HepG2 (cell line): ENCODE measurements at regions not wholly inside any gene's neighbourhood (a gene's known extent, or its start where the extent isn't known, plus 50 kb on each side); places are given as distances from the start of the nearest gene placed in this dataset.

ENCODE experiments used
- ATAC-seq: fragments of 200-7000 bp; cut with Tn5 transposase; 3 replicates; pipeline ENCODE4 v1.9.1; 2020; ENCODE audit warnings: mild to moderate bottlenecking, moderate library complexity
- BruUV-seq: library from RNA; stranded (reverse); fragments of 400-500 nt; replicated peaks from 2 replicates; lab custom pipeline; 2021; lab: Mats Ljungman, UMichigan
- CTCF ChIA-PET: fragments of 300-600 bp; formaldehyde crosslinking; extraction: SDS; loops from one replicate; lab custom pipeline; 2021; ENCODE audit warnings: low total read pairs, inconsistent platforms, low intra/inter-chr PET ratio; lab: Yijun Ruan, JAX
- POLR2A ChIA-PET: fragments of 350-600 bp; sonication (Branson Sonifier 250); formaldehyde crosslinking; loops from one replicate; lab custom pipeline; 2020; ENCODE audit warnings: antibody characterized with exemption, inconsistent platforms; lab: Yijun Ruan, JAX
- DNase-seq: peaks from one replicate; pipeline ENCODE4 v3.0.0-alpha.2; 2015; ENCODE audit warnings: low spot score
- FAIRE-seq: peaks from 3 replicates; lab custom pipeline; 2011; peaks lifted over from hg19 to GRCh38; lab: Jason Lieb, UNC
- H2AFZ ChIP-seq: one replicate; pipeline ENCODE4 v1.6.1; 2011; ENCODE audit warnings: low read length, inconsistent platforms
- H3K27ac ChIP-seq: fragments of 300-600 bp; 3 replicates; pipeline ENCODE4 v1.8.0; 2011; ENCODE audit warnings: mixed run types, mild to moderate bottlenecking, mixed read lengths, low read length, inconsistent platforms; ENCODE audit not compliant: insufficient read depth; ENCODE audit errors: extremely low read length
- H3K27me3 ChIP-seq, 2 experiments: fragments of 200-600 bp in 1 of 2; 2 replicates in 1 of 2; 3 replicates in 1 of 2; pipeline versions ENCODE4 v1.6.0 to v1.8.0; 2011; ENCODE audit warnings: low read length in 2 of 2, mild to moderate bottlenecking in 2 of 2, moderate library complexity in 2 of 2, inconsistent platforms in 1 of 2; ENCODE audit not compliant: insufficient read depth in 2 of 2, control insufficient read depth in 1 of 2
- H3K36me3 ChIP-seq, 2 experiments: fragments of 200-600 bp in 1 of 2; replicated peaks in 1 of 2; 2 replicates in 1 of 2; 3 replicates in 1 of 2; pipeline versions ENCODE4 v1.5.1 to v1.8.0; 2011; ENCODE audit warnings: low read length in 2 of 2, inconsistent platforms in 1 of 2; ENCODE audit not compliant: insufficient read depth in 2 of 2, control insufficient read depth in 1 of 2
- H3K4me1 ChIP-seq: 2 replicates; pipeline ENCODE4 v1.5.1; 2012; ENCODE audit warnings: low read length, inconsistent platforms; ENCODE audit not compliant: insufficient read depth
- H3K4me2 ChIP-seq: 2 replicates; pipeline ENCODE4 v1.6.0; 2011; ENCODE audit warnings: low read depth, low read length, inconsistent platforms
- H3K4me3 ChIP-seq, 3 experiments: fragments of 200-600 bp in 1 of 3; sonication (generic), shearing (Covaris generic) in 1 of 3; replicated peaks in 1 of 3; 2 replicates each; pipeline ENCODE4 v1.5.1; 2011 to 2016; ENCODE audit warnings: low read length in 3 of 3, inconsistent platforms in 2 of 3, low read depth in 2 of 3, mild to moderate bottlenecking in 2 of 3, control low read depth in 1 of 3, mixed read lengths in 1 of 3; ENCODE audit not compliant: insufficient read depth in 1 of 3
- H3K79me2 ChIP-seq: one replicate; pipeline ENCODE4 v1.6.1; 2011; ENCODE audit warnings: low read length, inconsistent platforms; ENCODE audit not compliant: insufficient read depth
- H3K9ac ChIP-seq: 2 replicates; pipeline ENCODE4 v1.6.0; 2011; ENCODE audit warnings: mild to moderate bottlenecking, low read depth, low read length, inconsistent platforms; ENCODE audit not compliant: insufficient read depth
- H3K9me3 ChIP-seq: 2 replicates; pipeline ENCODE4 v1.5.1; 2012; ENCODE audit warnings: mild to moderate bottlenecking, low read length
- H4K20me1 ChIP-seq: 2 replicates; pipeline ENCODE4 v1.6.0; 2011; ENCODE audit warnings: inconsistent platforms, mild to moderate bottlenecking, low read length, moderate library complexity; ENCODE audit not compliant: insufficient read depth
- CC2D1A ChIP-seq: sonication (generic); formaldehyde crosslinking; IDR thresholded peaks from 2 replicates; pipeline ENCODE4 v1.8.1; 2023; ENCODE audit warnings: mild to moderate bottlenecking, missing genetic modification reagents
- CENPX ChIP-seq: sonication (generic); formaldehyde crosslinking; IDR thresholded peaks from 2 replicates; pipeline ENCODE4 v1.9.0; 2021; ENCODE audit warnings: mild to moderate bottlenecking, missing genetic modification reagents, moderate library complexity
- HOMEZ ChIP-seq: IDR thresholded peaks from 2 replicates; pipeline ENCODE4 v1.6.1; 2016; ENCODE audit warnings: low read depth
- KDM3A ChIP-seq: IDR thresholded peaks from 2 replicates; pipeline ENCODE4 v1.6.1; 2018; ENCODE audit warnings: low read depth, missing compliant biosample characterization
- KLF11 ChIP-seq: IDR thresholded peaks from 2 replicates; pipeline ENCODE4 v1.6.1; 2016; ENCODE audit warnings: missing compliant biosample characterization
- LCORL ChIP-seq, 2 experiments: fragments of 450-650 bp in 1 of 2; sonication (generic) in 1 of 2; formaldehyde crosslinking in 1 of 2; IDR thresholded peaks; 2 replicates each; pipeline versions ENCODE4 v1.5.0 to v1.6.1; 2017 to 2020; ENCODE audit warnings: antibody characterized with exemption in 1 of 2, missing genetic modification reagents in 1 of 2
- MTA3 ChIP-seq: sonication (generic); formaldehyde crosslinking; IDR thresholded peaks from 2 replicates; pipeline ENCODE4 v1.4.0; 2020; ENCODE audit warnings: missing genetic modification reagents
- MYPOP ChIP-seq: sonication (generic); formaldehyde crosslinking; IDR thresholded peaks from 2 replicates; pipeline ENCODE4 v1.8.1; 2023; ENCODE audit warnings: mild to moderate bottlenecking, moderate library complexity, missing genetic modification reagents
- NFE2L2 ChIP-seq: fragments of 150-350 bp; IDR thresholded peaks from 2 replicates; pipeline ENCODE4 v1.6.1; 2014; ENCODE audit warnings: low read length
- NFKBIZ ChIP-seq: IDR thresholded peaks from 2 replicates; pipeline ENCODE4 v1.6.1; 2018; ENCODE audit warnings: missing genetic modification reagents, missing compliant biosample characterization
- RARG ChIP-seq: sonication (generic); formaldehyde crosslinking; IDR thresholded peaks from 2 replicates; pipeline ENCODE4 v1.4.0; 2020; ENCODE audit warnings: low read depth, mild to moderate bottlenecking, missing genetic modification reagents
- TFAP4 ChIP-seq: sonication (generic); IDR thresholded peaks from 2 replicates; pipeline ENCODE4 v1.6.1; 2016; ENCODE audit warnings: low read depth, borderline replicate concordance
- TSC22D2 ChIP-seq: sonication (generic); formaldehyde crosslinking; IDR thresholded peaks from 2 replicates; pipeline ENCODE4 v1.5.1; 2020; ENCODE audit warnings: missing genetic modification reagents, mild to moderate bottlenecking, borderline replicate concordance
- XBP1 ChIP-seq: sonication (generic); formaldehyde crosslinking; IDR thresholded peaks from 2 replicates; pipeline ENCODE4 v1.5.0; 2020; ENCODE audit warnings: missing genetic modification reagents
- ZBTB8A ChIP-seq: sonication (generic); formaldehyde crosslinking; IDR thresholded peaks from 2 replicates; pipeline ENCODE4 v1.4.0; 2020; ENCODE audit warnings: mild to moderate bottlenecking, low read depth, missing genetic modification reagents, borderline replicate concordance
- ZNF17 ChIP-seq: sonication (generic); formaldehyde crosslinking; IDR thresholded peaks from 2 replicates; pipeline ENCODE4 v1.5.0; 2020; ENCODE audit warnings: mild to moderate bottlenecking, missing genetic modification reagents
- ZNF598 ChIP-seq: sonication (generic); formaldehyde crosslinking; IDR thresholded peaks from 2 replicates; pipeline ENCODE4 v1.5.1; 2020; ENCODE audit warnings: mild to moderate bottlenecking, missing genetic modification reagents, borderline replicate concordance
- ZNF639 ChIP-seq: conservative IDR thresholded peaks from 2 replicates; pipeline ENCODE4 v1.6.1; 2018; ENCODE audit warnings: missing genetic modification reagents
- ZNF660 ChIP-seq: sonication (generic); formaldehyde crosslinking; IDR thresholded peaks from 2 replicates; pipeline ENCODE4 v1.5.1; 2020; ENCODE audit warnings: mild to moderate bottlenecking, low read depth, missing genetic modification reagents, borderline replicate concordance
- WGBS: methylation state at CpG from one replicate; pipeline ENCODE4 v1.1.6; 2017; ENCODE audit warnings: low lambda C conversion rate; 5-methylcytosine and 5-hydroxymethylcytosine counted together
- in situ Hi-C: cut with HindIII; loops from 2 replicates; pipeline ENCODE4 v1.10.0; 2017; ENCODE audit warnings: low pct_unique_long_range_greater_than_20kb; ENCODE audit not compliant: extremely low pct_ligation_motif_present
- intact Hi-C: fragments of 100-400 bp; cut with micrococcal nuclease; formaldehyde crosslinking; loops from one replicate; pipeline ENCODE4 v1.10.0; 2022; ENCODE audit not compliant: unreplicated experiment

- TF ChIP-seq ZNF598 (CRISPR knock-in tag) (no peak), TFAP4 (no peak), RARG (CRISPR knock-in tag) (no peak), ZBTB8A (CRISPR knock-in tag) (no peak), NFE2L2 (no peak), ZNF639 (CRISPR knock-in tag) (no peak)
- TF ChIP-seq, all 625 proteins: peak for 0
Observed at GRCh38 chr6:81557811-81558210, 194.7 kb downstream of the TENT5A start (continued).

GRCh38 chr6:81556551-81556950 is 195.9 kb downstream of the TENT5A start:
- no peak overlapping the region for H3K4me3 ChIP-seq
- BruUV-seq = no TSS peak
- no peak overlapping the region for H3K27ac ChIP-seq
- DNase-seq = no peak
- TF ChIP-seq XBP1 (CRISPR knock-in tag) (no peak), HOMEZ (CRISPR knock-in tag) (no peak), ZNF660 (CRISPR knock-in tag) (no peak), CC2D1A (CRISPR knock-in tag) (no peak), NFKBIZ (no peak), LCORL (IDR thresholded peaks at IDR 0.05) (no peak), LCORL (CRISPR knock-in tag; IDR thresholded peaks at IDR 0.05) (no peak), ZNF17 (CRISPR knock-in tag) (no peak), CENPX (CRISPR knock-in tag) (no peak), KLF11 (CRISPR knock-in tag) (no peak), KDM3A (CRISPR knock-in tag) (no peak), TSC22D2 (CRISPR knock-in tag) (no peak), MTA3 (CRISPR knock-in tag) (no peak), MYPOP (CRISPR knock-in tag) (no peak)
- no peak for FAIRE-seq
- H3K9ac ChIP-seq = no peak overlapping the region
- H2AFZ ChIP-seq = no peak overlapping the region
- H3K79me2 ChIP-seq = no peaks in the 10 kb centered on the region
- H3K27me3 ChIP-seq = no peaks in the 10 kb centered on the region
- intact Hi-C loops = no loop called here
- H4K20me1 ChIP-seq = no peaks in the 10 kb centered on the region
- no peak for ATAC-seq
- H3K4me2 ChIP-seq = no peak overlapping the region
- H3K9me3 ChIP-seq = no peaks in the 10 kb centered on the region
- no peaks in the 10 kb centered on the region for H3K36me3 ChIP-seq
- ChIA-PET POLR2A (no interaction called here), CTCF (no interaction called here)
- in situ Hi-C loops = no loop called here
- peaks cover 9% of the 10 kb centered on the region for H3K4me1 ChIP-seq
- WGBS = 0% methylated on average over 2 of the region's 2 CpGs
